ENCODE measurements at regions not wholly inside any gene's neighbourhood (a gene's known extent, or its start where the extent isn't known, plus 50 kb on each side); places are given as distances from the start of the nearest gene placed in this dataset.

DNA sequence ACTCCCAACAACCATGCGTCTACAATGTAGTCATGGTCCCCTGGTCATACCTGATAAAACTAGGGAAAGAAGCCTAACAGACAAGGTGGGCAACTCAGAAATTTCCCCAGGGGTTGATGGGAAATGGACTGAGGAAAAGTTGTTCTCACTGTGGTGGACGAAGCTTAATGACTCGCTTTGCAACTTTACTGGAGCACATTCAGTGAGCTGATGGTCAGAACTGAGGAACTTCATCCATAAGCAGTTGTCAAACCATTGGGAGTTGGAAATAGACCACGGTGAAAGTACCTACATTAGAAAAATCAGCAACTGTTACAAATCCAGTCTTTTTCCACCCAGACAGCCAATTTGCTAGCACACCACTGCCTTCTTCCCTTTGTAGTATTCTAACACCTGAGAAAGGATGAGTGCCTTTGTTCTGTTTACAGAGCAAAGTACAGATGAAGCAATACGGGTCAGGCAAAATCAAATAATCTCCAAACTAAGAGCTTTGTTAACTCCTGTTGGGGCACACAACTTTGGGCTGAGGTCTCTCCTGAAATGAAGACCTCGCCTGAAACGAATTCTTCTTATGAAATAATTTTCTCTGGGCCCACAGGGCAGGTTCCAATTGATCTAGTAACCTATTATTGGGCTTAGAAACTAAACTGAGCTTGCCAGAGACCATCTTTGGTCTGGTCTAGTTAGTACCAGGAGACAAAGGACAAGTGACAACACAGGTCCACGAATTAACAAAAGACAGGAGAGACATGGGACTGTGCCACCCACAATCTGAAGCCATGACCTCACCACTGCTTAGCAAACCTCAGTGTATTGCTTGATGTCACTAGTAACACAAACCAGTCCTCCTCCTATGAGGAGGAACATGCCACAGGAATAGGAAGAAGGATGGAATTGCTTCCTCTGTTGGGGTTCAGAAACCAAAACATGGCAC, 58.9 kb upstream of the NFKB1 start:
- DNase-seq (ENCODE audit: low read depth): no peak

DNA sequence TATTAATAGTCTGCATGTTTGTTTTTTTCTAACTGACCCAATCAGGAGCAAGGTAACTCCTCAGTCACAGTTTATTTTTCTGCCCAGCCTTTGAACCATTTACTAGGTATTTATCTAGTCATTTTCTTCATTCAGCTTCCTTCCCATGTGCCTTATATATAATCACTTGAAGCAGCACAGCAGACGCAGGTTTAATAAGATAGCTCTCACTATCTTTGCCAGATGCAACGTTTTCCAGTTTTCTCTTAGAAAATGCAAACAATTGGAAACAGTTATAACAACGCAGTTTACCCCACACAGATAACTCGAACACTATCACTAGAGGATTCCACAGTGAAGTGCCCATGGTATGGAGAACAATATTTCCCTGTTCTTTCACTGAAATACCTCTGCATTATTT, 56.4 kb upstream of the NFKB1 start:
- no peak for DNase-seq (ENCODE audit: low read depth)

DNA sequence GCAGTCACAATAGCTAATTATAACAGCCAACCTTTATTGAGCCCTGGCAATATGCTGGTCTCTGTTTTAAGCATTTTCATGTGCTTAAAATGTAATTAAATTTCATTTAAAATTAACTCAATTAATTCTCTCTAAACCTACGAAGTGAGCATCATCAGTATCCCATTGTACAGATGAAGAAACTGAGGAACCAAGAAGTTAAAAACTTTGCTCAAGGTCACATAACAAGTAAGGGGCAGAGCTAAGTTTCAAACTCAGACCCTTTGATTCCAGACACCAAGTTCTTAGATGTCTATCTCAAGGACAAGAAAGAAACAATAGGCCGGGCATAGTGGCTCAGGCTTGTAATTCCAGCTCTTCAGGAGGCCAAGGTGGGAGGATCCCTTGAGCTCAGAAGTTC, 55.9 kb upstream of the NFKB1 start:
- DNase-seq (ENCODE audit: low read depth): no peak

DNA sequence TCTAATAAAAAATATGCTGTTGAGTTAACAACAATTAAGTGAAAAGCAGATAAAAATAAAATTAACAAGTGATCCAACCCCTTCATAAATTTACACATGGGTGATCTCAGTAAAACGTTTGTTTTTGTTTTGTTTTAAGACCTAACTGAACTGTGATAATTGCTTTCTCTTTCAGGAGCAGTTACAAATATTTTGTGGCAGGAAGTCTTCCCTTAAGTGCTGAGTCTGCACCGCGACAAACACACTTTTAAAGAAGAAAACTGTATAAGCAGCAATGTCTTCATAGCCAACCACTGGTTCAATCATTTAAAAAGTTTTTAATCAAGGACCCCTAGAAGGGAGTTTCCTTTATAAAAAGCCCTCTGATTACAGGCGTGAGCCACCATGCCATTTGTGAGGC, 53.7 kb upstream of the NFKB1 start:
- DNase-seq (ENCODE audit: low read depth): no peak

DNA sequence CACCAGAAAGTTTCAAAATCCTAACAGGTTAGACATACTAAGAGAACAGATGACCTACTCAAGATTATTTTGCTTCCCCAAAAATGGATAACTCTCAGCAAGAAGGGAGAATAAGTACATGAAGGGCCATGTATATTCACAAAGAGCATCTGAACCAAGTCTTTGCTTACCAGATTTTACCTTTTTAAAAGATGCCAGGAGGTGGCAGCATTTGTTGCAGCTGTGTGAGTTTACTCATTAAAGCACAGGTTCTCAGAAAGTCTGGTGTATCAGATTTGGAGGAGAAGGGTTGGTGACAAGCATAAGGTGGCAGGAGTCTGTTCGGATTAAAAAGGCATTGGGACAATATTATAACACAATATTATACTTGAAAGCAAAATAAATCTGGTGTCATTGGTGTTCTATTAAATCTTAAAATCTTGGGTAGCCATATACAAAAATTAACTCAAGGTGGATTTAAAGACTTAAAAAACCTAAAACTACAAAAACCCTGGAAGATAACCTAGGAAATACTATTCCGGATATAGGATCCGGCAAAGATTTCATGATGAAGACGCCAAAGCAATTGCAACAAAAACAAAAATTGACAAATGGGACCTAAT, 51.3 kb upstream of the NFKB1 start:
- peak; percentile 16 for DNase-seq (ENCODE audit: low read depth)

DNA sequence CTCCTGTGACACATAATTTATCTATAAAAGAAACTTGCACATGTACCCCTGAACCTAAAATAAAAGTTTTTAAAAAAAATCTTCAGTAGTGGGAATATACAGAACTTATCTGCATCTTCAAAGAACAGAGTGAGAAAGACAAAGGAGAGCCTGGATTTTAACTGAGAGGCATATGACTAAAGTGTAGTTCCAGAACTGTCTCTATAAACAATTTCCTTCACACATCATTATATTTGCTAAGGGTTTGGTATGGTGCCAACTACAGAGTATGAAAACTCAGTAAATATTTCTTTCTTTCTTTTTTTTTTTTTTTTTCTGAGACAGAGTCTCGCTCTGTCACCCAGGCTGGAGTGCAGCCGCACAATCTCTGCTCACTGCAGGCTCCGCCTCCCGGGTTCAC, 49.9 kb upstream of the NFKB1 start:
- DNase-seq (ENCODE audit: low read depth): no peak
